Panc1 (cell line): ENCODE measurements at regions not wholly inside any gene's neighbourhood (a gene's known extent, or its start where the extent isn't known, plus 50 kb on each side); places are given as distances from the start of the nearest gene placed in this dataset.

ENCODE experiments used
- ATAC-seq: fragments of 200-7000 bp; cut with Tn5 transposase; 2 replicates; pipeline ENCODE4 v1.9.1; 2020; ENCODE audit warnings: mild to moderate bottlenecking, moderate library complexity
- BruUV-seq: library from RNA; stranded (reverse); fragments of 400-500 nt; replicated peaks from 2 replicates; lab custom pipeline; 2021; lab: Mats Ljungman, UMichigan
- CTCF ChIA-PET: fragments of 300-600 bp; sonication (Branson Sonifier 250); formaldehyde crosslinking; loops from one replicate; lab custom pipeline; 2022; ENCODE audit warnings: antibody characterized with exemption; lab: Charles Lee
- POLR2A ChIA-PET: fragments of 300-600 bp; sonication (Branson Sonifier 250); formaldehyde crosslinking; loops from one replicate; lab custom pipeline; 2022; ENCODE audit warnings: antibody characterized with exemption; lab: Charles Lee
- DNase-seq: peaks from one replicate; pipeline ENCODE4 v3.0.0-alpha.2; 2010; ENCODE audit warnings: low read depth, low spot score
- H3K27ac ChIP-seq: 2 replicates; pipeline ENCODE4 v1.5.1; 2011; ENCODE audit warnings: mild to moderate bottlenecking, low read length, inconsistent platforms
- H3K27me3 ChIP-seq: fragments of 200-500 bp; sonication (Bioruptor generic); 2 replicates; pipeline ENCODE4 v1.6.0; 2014; ENCODE audit warnings: low read length, inconsistent platforms; ENCODE audit not compliant: control insufficient read depth, insufficient read depth
- H3K36me3 ChIP-seq: fragments of 200-500 bp; sonication (Bioruptor generic); 2 replicates; pipeline ENCODE4 v1.5.1; 2014; ENCODE audit warnings: inconsistent platforms, mild to moderate bottlenecking, low read length, moderate library complexity; ENCODE audit not compliant: control insufficient read depth, insufficient read depth
- H3K4me1 ChIP-seq: 2 replicates; pipeline ENCODE4 v1.5.1; 2011; ENCODE audit warnings: inconsistent platforms, mild to moderate bottlenecking, low read length, moderate library complexity; ENCODE audit not compliant: control insufficient read depth, insufficient read depth
- H3K4me3 ChIP-seq, 2 experiments: 2 replicates each; pipeline ENCODE4 v1.5.1; 2011 to 2012; ENCODE audit warnings: low read depth in 2 of 2, low read length in 2 of 2, mild to moderate bottlenecking in 2 of 2, inconsistent platforms in 1 of 2, moderate library complexity in 1 of 2
- H3K9me3 ChIP-seq: fragments of 200-500 bp; sonication (Bioruptor generic); 2 replicates; pipeline ENCODE4 v1.5.1; 2014; ENCODE audit warnings: low read depth, mild to moderate bottlenecking, inconsistent platforms, low read length, moderate library complexity; ENCODE audit not compliant: control insufficient read depth, insufficient read depth
- CTCF ChIP-seq: fragments of 450-650 bp; IDR thresholded peaks from 2 replicates; pipeline ENCODE4 v1.5.1; 2017; ENCODE audit warnings: mild to moderate bottlenecking
- POLR2AphosphoS5 ChIP-seq: IDR thresholded peaks from 2 replicates; pipeline ENCODE4 v1.6.1; 2012; ENCODE audit warnings: mild to moderate bottlenecking, low read depth, low read length, moderate library complexity
- REST ChIP-seq, 2 experiments: IDR thresholded peaks; 2 replicates each; pipeline ENCODE4 v1.6.1; 2011 to 2012; ENCODE audit warnings: low read depth in 2 of 2, control low read depth in 1 of 2, low read length in 1 of 2, mild to moderate bottlenecking in 1 of 2, moderate library complexity in 1 of 2; ENCODE audit not compliant: insufficient read depth in 1 of 2
- SIN3A ChIP-seq: IDR thresholded peaks from 2 replicates; pipeline ENCODE4 v1.6.1; 2012; ENCODE audit warnings: low read depth, mild to moderate bottlenecking, low read length, moderate library complexity, borderline replicate concordance; ENCODE audit not compliant: insufficient read depth
- TCF7L2 ChIP-seq: IDR thresholded peaks from 2 replicates; pipeline ENCODE4 v1.6.1; 2011; ENCODE audit warnings: mild to moderate bottlenecking, low read depth, low read length, inconsistent platforms
- in situ Hi-C: cut with HindIII; loops from 2 replicates; pipeline ENCODE4 v1.10.0; 2016; ENCODE audit warnings: low sequenced_read_pairs, low pct_unique_long_range_greater_than_20kb
- intact Hi-C: fragments of 100-400 bp; cut with micrococcal nuclease; formaldehyde crosslinking; loops from one replicate; pipeline ENCODE4 v1.10.0; 2022; ENCODE audit not compliant: unreplicated experiment

- Histone ChIP-seq H3K27ac (no peak overlapping the region), H3K36me3 (no peaks in the 10 kb centered on the region), H3K27me3 (no peaks in the 10 kb centered on the region; the same call in 1 of the 2 replicates), H3K9me3 (no peaks in the 10 kb centered on the region), H3K4me1 (no peaks in the 10 kb centered on the region), H3K4me3 (no peak overlapping the region)
- intact Hi-C loops (no loop called here), in situ Hi-C loops (no loop called here)
- BruUV-seq = no TSS peak
- DNase-seq (no peak), ATAC-seq (peak; percentile 28)
- no peak for TF ChIP-seq TCF7L2
- no peak for TF ChIP-seq CTCF
- TF ChIP-seq REST (IDR thresholded peaks at IDR 0.05; ENCODE audit: insufficient read depth in 1 of 2, low read depth in 2 of 2, low read length in 1 of 2) = no peak
- TF ChIP-seq POLR2AphosphoS5 = no peak
- no peak for TF ChIP-seq SIN3A
- POLR2A ChIA-PET = no interaction called here
- CTCF ChIA-PET = no interaction called here
Observed at GRCh38 chr2:120539424-120539936, 193.5 kb downstream of the INHBB start.

DNA sequence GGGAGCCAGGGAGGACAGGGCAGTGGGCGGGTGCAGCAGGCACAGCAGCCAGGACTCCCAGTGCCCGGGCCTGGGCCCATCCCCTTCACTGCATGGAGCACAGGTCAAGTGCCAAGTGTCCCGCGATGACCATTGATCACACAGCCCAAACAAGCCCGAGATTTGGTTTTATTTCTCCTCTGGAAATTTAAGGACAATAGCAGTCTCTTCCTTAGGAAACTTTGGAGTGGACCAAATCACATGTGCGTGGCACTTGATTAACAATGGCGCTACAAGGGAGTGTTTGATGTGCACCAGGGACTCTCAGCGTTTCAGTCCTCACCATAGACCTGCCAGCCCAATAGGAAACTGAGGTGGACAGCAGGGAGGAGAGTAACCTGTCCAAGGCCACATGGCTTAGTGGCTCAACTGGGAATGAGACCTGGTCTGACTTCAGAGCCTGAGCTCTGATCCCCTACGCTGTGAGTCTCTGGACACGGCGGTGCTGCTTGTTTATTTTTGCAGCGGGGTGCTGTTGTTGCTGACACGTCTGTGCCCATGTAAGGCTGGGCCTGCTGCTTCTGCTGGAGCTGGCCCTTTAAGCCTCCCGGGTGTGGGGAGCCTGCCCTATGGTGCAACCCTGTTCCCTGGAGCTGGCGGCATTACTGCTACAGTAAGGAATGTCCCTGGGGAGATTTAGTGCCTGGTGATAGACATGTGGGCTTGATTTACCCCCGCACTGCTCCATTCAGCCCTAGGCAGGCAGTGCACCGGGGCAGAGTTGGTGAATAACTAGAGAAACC is 194.2 kb downstream of the INHBB start:
- intact Hi-C loops (no loop called here), in situ Hi-C loops (no loop called here)
- no peaks in the 10 kb centered on the region; the same call in 1 of the 2 replicates for H3K27me3 ChIP-seq
- TF ChIP-seq TCF7L2 = no peak
- no peak for TF ChIP-seq CTCF
- TF ChIP-seq SIN3A = no peak
- no peak for TF ChIP-seq REST (IDR thresholded peaks at IDR 0.05; ENCODE audit: insufficient read depth in 1 of 2, low read depth in 2 of 2, low read length in 1 of 2)
- no peak for TF ChIP-seq POLR2AphosphoS5
- H3K4me3 ChIP-seq = no peak overlapping the region
- DNase-seq (no peak), ATAC-seq (peak; percentile 57)
- no peaks in the 10 kb centered on the region for H3K4me1 ChIP-seq
- no peaks in the 10 kb centered on the region for H3K36me3 ChIP-seq
- ChIA-PET CTCF (no interaction called here), POLR2A (no interaction called here)
- no peak overlapping the region for H3K27ac ChIP-seq
- H3K9me3 ChIP-seq = no peaks in the 10 kb centered on the region
- no TSS peak for BruUV-seq
